WERI-Rb-1 (cell line): ENCODE measurements at regions not wholly inside any gene's neighbourhood (a gene's known extent, or its start where the extent isn't known, plus 50 kb on each side); places are given as distances from the start of the nearest gene placed in this dataset.
"Not testable (repeated sequence)": the region's sequence is repeated elsewhere in the genome, so short reads cannot be mapped to it uniquely, and the experiment has no call there.

Experiments used
- DNase-seq: peaks from one replicate; pipeline ENCODE4 v3.0.0-alpha.2; 2020
- H3K27ac ChIP-seq: fragments of 250-450 bp; sonication (Bioruptor Pico); 2 replicates; pipeline ENCODE4 v1.5.1; 2020; ENCODE audit warnings: mild to moderate bottlenecking, moderate library complexity
- H3K27me3 ChIP-seq: fragments of 250-450 bp; sonication (Bioruptor Pico); 2 replicates; pipeline ENCODE4 v1.5.1; 2021; ENCODE audit warnings: mild to moderate bottlenecking, low read depth, moderate library complexity; ENCODE audit not compliant: insufficient read depth, severe bottlenecking
- H3K36me3 ChIP-seq: fragments of 250-450 bp; sonication (Bioruptor Pico); 2 replicates; pipeline ENCODE4 v1.5.1; 2020; ENCODE audit warnings: mild to moderate bottlenecking, moderate library complexity
- H3K4me3 ChIP-seq: 2 replicates; pipeline ENCODE4 v1.5.1; 2011; ENCODE audit warnings: low read depth, mild to moderate bottlenecking, control low read depth, low read length
- H3K9me3 ChIP-seq: fragments of 250-450 bp; sonication (Bioruptor Pico); 2 replicates; pipeline ENCODE4 v1.5.1; 2021; ENCODE audit warnings: mild to moderate bottlenecking, moderate library complexity; ENCODE audit not compliant: severe bottlenecking
- TF ChIP-seq, protein P1 (sequence below): IDR thresholded peaks from 2 replicates; pipeline ENCODE4 v1.5.1; 2011; ENCODE audit warnings: low read depth, mild to moderate bottlenecking, control low read depth, inconsistent platforms, low read length

GRCh38 chr2:40030456-40030975, 251.5 kb upstream of the THUMPD2 start:
- H3K4me3 ChIP-seq: no peak overlapping the region
- DNase-seq: no peak
- no peaks in the 10 kb centered on the region for H3K36me3 ChIP-seq
- H3K27me3 ChIP-seq: no peaks in the 10 kb centered on the region
- TF ChIP-seq, protein P1, sequence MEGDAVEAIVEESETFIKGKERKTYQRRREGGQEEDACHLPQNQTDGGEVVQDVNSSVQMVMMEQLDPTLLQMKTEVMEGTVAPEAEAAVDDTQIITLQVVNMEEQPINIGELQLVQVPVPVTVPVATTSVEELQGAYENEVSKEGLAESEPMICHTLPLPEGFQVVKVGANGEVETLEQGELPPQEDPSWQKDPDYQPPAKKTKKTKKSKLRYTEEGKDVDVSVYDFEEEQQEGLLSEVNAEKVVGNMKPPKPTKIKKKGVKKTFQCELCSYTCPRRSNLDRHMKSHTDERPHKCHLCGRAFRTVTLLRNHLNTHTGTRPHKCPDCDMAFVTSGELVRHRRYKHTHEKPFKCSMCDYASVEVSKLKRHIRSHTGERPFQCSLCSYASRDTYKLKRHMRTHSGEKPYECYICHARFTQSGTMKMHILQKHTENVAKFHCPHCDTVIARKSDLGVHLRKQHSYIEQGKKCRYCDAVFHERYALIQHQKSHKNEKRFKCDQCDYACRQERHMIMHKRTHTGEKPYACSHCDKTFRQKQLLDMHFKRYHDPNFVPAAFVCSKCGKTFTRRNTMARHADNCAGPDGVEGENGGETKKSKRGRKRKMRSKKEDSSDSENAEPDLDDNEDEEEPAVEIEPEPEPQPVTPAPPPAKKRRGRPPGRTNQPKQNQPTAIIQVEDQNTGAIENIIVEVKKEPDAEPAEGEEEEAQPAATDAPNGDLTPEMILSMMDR: no peak
- no peak overlapping the region for H3K27ac ChIP-seq
- H3K9me3 ChIP-seq: peaks cover 3% of the 10 kb centered on the region

GRCh38 chr2:40028792-40029488, 249.9 kb upstream of the THUMPD2 start:
- no peak overlapping the region for H3K4me3 ChIP-seq
- no peaks in the 10 kb centered on the region for H3K9me3 ChIP-seq
- TF ChIP-seq, protein P1: no peak
- H3K36me3 ChIP-seq: no peaks in the 10 kb centered on the region
- H3K27me3 ChIP-seq: no peaks in the 10 kb centered on the region
- H3K27ac ChIP-seq: no peak overlapping the region
- no peak for DNase-seq

- H3K27me3 ChIP-seq: no peaks in the 10 kb centered on the region
- H3K27ac ChIP-seq: no peak overlapping the region
- no peaks in the 10 kb centered on the region for H3K36me3 ChIP-seq
- TF ChIP-seq, protein P1: no peak
- H3K4me3 ChIP-seq: no peak overlapping the region
- no peaks in the 10 kb centered on the region for H3K9me3 ChIP-seq
- DNase-seq: no peak
Observed at GRCh38 chr2:40027968-40028367, 248.9 kb upstream of the THUMPD2 start.

DNA sequence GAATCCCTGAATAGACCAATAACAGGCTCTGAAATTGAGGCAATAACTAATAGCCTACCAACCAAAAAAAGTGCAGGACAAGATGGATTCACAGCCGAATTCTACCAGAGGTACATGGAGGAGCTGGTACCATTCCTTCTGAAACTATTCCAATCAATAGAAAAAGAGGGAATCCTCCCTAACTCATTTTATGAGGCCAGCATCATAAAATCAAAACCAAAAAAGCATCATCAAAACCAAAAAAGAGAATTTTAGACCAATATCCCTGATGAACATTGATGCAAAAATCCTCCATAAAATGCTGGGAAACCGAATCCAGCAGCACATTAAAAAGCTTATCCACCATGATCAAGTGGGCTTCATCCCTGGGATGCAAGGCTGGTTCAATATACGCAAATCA, 246.2 kb upstream of the THUMPD2 start:
- H3K4me3 ChIP-seq, H3K36me3 ChIP-seq, H3K27me3 ChIP-seq, DNase-seq, H3K27ac ChIP-seq: not testable (repeated sequence)
- peaks cover 14% of the 10 kb centered on the region for H3K9me3 ChIP-seq

GRCh38 chr2:40020997-40021396, 241.9 kb upstream of the THUMPD2 start:
- H3K27ac ChIP-seq: no peak overlapping the region
- no peak overlapping the region for H3K4me3 ChIP-seq
- no peaks in the 10 kb centered on the region for H3K36me3 ChIP-seq
- TF ChIP-seq, protein P1: no peak
- H3K27me3 ChIP-seq: no peaks in the 10 kb centered on the region
- DNase-seq: no peak
- peaks cover 14% of the 10 kb centered on the region for H3K9me3 ChIP-seq

GRCh38 chr2:40016151-40016885, 237.3 kb upstream of the THUMPD2 start:
- H3K9me3 ChIP-seq: peaks cover 15% of the 10 kb centered on the region
- DNase-seq: no peak

DNA sequence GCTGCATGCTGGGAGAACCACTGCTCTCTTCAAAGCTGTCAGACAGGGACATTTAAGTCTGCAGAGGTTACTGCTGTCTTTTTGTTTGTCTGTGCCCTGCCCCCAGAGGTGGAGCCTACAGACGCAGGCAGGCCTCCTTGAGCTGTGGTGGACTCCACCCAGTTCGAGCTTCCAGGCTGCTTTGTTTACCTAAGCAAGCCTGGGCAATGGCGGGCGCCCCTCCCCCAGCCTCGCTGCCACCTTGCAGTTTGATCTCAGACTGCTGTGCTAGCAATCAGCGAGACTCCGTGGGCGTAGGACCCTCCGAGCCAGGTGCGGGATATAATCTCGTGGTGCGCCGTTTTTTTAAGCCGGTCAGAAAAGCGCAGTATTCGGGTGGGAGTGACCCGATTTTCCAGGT, 234.9 kb upstream of the THUMPD2 start:
- H3K27me3 ChIP-seq, H3K36me3 ChIP-seq, DNase-seq, H3K27ac ChIP-seq, H3K4me3 ChIP-seq: not testable (repeated sequence)
- H3K9me3 ChIP-seq: peaks cover 10% of the 10 kb centered on the region

More at GRCh38 chr2:40016151-40016885, 237.3 kb upstream of the THUMPD2 start:
- TF ChIP-seq, protein P1: no peak
- Histone ChIP-seq H3K36me3 (no peaks in the 10 kb centered on the region), H3K27ac (no peak overlapping the region), H3K4me3 (no peak overlapping the region), H3K27me3 (no peaks in the 10 kb centered on the region)
